GM19238 (cell line): ENCODE measurements at regions not wholly inside any gene's neighbourhood (a gene's known extent, or its start where the extent isn't known, plus 50 kb on each side); places are given as distances from the start of the nearest gene placed in this dataset.
"Not testable (repeated sequence)": the region's sequence is repeated elsewhere in the genome, so short reads cannot be mapped to it uniquely, and the experiment has no call there.

ENCODE experiments used
- DNase-seq: peaks from one replicate; pipeline ENCODE4 v3.0.0; 2011; ENCODE audit warnings: low spot score; ENCODE audit not compliant: insufficient read length

- no peak for DNase-seq
These were observed 236.4 kb downstream of the NFATC2 start for GRCh38 chr20:51306081-51306480.

GRCh38 chr20:51305316-51306052 is 237.0 kb downstream of the NFATC2 start:
- no peak for DNase-seq

- DNase-seq = no peak
These were observed 238.5 kb downstream of the NFATC2 start for GRCh38 chr20:51303731-51304670.

GRCh38 chr20:51301026-51301425 is 241.5 kb downstream of the NFATC2 start:
- no peak for DNase-seq

DNA sequence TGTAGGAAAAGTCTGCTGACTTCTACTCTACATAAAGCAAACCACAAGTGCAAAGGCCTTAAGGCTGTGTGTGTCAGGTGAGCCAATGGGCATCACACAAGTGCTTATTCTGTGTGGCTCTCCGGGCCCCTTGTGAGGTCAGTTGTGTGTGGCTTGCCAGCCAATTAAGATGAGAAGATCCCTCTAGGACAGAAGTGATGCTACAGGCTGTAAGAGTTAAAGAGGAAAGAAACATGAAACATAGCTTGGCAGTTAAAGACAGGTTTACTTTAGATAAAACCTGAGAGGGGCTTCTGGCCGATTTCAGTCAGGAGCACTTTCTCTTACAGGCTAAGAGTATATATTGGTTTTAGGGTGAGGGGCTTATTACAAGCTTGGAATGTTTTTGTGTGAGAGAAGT is 242.4 kb downstream of the NFATC2 start:
- no peak for DNase-seq

- DNase-seq = no peak
These were observed 243.1 kb downstream of the NFATC2 start for GRCh38 chr20:51299413-51299812.

GRCh38 chr20:51298141-51298749 is 244.3 kb downstream of the NFATC2 start:
- DNase-seq = no peak

GRCh38 chr20:51287628-51288413 is 254.7 kb downstream of the NFATC2 start:
- no peak for DNase-seq

- no peak for DNase-seq
These were observed 255.8 kb downstream of the NFATC2 start for GRCh38 chr20:51286758-51287157.

GRCh38 chr20:51285684-51286083 is 256.8 kb downstream of the NFATC2 start:
- no peak for DNase-seq

DNA sequence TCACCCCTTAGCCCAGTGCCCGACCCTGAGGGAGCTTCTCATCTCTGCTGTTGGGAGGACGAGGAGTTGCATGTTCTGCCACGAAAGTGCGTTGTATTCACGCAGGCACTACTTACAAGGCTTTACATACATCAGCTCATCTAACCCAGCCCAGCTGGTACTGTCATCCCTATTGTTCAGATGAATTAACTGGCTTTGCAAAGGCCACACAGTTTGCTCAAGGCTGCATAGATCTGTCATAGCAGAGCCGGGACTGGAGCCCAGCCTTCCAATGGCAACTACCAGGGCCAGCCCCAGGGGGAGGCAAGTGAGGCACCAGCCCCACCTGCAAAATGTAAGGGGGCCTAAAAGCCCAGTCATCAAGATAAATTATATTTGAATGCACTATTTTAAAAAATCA is 257.6 kb downstream of the NFATC2 start:
- no peak for DNase-seq

GRCh38 chr20:51284176-51284575 is 258.3 kb downstream of the NFATC2 start:
- DNase-seq = no peak

- no peak for DNase-seq
These were observed 258.6 kb upstream of the KCNG1 start for GRCh38 chr20:51281521-51281920.

DNA sequence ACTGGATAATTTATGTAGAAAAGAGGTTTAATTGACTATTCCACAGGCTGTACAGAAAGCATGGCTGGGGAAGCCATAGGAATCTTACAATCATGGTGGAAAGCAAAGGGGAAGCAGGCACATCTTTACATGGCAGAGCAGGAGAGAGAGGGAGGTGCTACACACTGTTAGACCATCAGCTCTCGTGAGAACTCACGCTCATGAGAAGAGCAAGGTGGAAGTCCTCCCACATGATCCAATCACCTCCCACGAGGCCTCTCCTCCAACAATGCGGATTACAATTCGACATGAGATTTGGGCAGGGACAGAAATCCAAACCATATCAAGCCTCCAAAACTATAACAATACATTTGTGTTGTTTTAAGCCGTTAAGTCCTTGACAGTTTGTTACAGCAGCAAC is 257.1 kb upstream of the KCNG1 start:
- DNase-seq = no peak

DNA sequence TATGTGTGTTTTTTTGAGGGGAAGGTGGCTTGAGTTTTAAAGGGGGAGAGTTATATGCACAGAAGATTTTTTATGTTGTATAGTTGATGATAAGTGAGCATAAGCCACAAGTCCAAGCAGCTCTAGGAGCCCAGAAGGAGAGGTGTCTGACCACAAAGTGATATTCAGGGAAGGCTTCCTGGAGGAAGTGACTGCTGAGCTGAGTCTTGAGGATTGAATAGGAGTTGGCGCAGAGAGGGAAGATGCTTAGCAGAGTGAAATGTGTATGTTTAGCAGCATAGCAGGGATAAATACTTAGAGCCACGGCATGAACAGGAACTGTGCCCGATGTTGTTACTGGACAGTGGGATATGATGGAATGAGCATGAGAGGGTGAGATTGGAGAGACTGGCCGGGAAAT is 255.1 kb upstream of the KCNG1 start:
- DNase-seq = no peak

- DNase-seq = no peak
These were observed 253.4 kb upstream of the KCNG1 start for GRCh38 chr20:51276296-51276695.

GRCh38 chr20:51275826-51276225 is 252.9 kb upstream of the KCNG1 start:
- no peak for DNase-seq

- no peak for DNase-seq
These were observed 252.3 kb upstream of the KCNG1 start for GRCh38 chr20:51275181-51275580.

DNA sequence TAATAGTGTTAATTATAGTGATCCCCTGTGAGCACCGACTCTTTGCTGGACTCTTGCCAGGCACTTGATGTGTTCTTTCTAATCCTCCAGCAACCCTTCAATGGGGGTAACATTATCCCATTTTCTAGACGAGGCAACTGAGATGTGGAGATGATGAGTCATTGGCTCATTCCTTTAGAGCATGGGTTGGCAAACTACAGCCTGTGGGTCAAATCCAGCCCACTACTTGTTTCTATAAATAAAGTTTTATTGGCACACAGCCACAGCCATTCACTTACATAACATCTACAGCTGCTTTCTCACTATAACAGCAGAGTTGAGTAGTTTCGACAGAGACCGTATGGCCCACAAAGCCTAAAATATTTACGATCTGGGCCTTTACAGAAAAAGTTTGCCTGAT is 249.5 kb upstream of the KCNG1 start:
- no peak for DNase-seq

DNA sequence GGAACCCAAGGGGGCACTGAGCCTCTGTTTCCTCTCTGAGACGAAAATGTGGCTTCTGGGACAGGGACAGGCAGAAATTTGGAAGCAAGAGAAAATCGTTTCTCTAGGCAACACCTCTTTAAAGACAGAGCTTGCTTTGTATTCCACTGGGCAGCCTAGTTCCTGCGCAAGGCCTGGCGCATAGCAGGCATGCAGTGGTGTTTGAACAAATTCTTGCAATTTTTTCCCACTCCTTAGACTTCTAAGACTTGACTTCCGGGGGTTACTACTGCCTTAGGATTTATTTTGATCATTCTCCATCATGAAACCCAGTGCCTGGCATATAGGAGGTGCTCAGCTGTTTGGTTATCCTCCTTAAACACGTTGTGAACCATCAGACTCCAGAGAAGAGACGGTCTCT is 249.0 kb upstream of the KCNG1 start:
- DNase-seq = no peak

DNA sequence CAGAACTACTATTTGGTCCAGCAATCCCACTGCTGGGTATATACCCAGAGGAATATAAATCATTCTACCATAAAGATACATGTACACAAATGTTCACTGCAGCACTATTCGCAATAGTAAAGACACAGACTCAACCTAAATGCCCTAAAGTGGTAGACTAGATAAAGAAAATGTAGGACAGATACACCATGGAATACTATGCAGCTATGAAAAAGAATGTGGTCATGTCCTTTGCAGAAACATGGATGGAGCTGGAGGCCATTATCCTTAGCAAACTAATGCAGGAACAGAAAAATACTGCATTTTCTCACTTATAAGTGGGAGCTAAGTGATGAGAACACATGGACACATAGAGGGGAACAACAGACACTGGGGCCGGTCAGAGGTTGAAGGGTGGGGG is 248.4 kb upstream of the KCNG1 start:
- not testable (repeated sequence) for DNase-seq
